ENCODE measurements at regions not wholly inside any gene's neighbourhood (a gene's known extent, or its start where the extent isn't known, plus 50 kb on each side); places are given as distances from the start of the nearest gene placed in this dataset.

DNA sequence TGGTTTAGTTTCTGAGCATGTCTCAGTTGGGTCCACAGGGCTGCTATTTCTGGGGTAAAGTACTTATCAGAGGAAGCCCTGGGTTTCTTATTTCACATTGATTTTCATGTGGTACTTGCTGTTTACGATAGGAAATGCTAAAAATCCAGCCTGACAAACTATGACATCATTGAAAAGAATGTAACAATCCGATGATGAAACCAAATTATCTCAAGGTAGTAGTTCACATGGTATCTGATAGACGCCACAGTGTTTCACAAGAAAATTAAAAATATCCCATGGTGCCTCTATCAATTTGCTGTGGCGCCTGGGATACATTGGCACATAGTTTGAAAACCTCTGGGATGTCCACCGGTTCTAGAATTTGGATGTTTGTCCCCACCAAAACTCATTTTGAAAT is 418.9 kb upstream of the RPS6KA3 start:
- no peak for TF ChIP-seq EZH2phosphoT487 (IDR thresholded peaks at IDR 0.05; ENCODE audit: borderline replicate concordance, low read depth, low read length)
- TF ChIP-seq, protein P1, sequence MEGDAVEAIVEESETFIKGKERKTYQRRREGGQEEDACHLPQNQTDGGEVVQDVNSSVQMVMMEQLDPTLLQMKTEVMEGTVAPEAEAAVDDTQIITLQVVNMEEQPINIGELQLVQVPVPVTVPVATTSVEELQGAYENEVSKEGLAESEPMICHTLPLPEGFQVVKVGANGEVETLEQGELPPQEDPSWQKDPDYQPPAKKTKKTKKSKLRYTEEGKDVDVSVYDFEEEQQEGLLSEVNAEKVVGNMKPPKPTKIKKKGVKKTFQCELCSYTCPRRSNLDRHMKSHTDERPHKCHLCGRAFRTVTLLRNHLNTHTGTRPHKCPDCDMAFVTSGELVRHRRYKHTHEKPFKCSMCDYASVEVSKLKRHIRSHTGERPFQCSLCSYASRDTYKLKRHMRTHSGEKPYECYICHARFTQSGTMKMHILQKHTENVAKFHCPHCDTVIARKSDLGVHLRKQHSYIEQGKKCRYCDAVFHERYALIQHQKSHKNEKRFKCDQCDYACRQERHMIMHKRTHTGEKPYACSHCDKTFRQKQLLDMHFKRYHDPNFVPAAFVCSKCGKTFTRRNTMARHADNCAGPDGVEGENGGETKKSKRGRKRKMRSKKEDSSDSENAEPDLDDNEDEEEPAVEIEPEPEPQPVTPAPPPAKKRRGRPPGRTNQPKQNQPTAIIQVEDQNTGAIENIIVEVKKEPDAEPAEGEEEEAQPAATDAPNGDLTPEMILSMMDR (conservative IDR thresholded peaks at IDR 0.05; ENCODE audit: low read length), result no peak
